Hippocampal formation (tissue), 2 donors: ENCODE measurements at regions not wholly inside any gene's neighbourhood (a gene's known extent, or its start where the extent isn't known, plus 50 kb on each side); places are given as distances from the start of the nearest gene placed in this dataset.

ENCODE experiments used
- DNase-seq, 2 donors: peaks; one replicate each; lab custom pipeline; 2025; lab: John Stamatoyannopoulos, UW

DNA sequence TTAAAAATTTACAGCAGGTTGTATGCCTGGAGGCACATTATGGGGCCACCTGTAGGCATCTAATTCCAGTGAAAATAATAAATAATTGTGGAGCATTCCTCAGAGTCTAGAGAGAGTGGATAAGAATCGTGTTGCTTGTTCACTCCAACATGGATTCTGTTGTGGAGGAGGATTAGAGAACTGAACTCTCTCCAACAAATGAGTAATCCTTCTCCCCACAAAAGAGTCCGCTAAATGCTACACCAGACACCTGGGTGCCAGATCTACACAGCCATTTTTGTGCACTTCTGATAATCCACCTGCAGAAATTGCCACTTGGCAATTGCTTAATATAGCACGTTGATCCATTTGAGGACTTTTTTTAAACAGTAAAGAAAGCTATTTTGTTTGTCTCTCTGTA lies 113.7 kb upstream of the DPYD start:
- DNase-seq, result peak in 1 of 2 donors; percentile 39

DNA sequence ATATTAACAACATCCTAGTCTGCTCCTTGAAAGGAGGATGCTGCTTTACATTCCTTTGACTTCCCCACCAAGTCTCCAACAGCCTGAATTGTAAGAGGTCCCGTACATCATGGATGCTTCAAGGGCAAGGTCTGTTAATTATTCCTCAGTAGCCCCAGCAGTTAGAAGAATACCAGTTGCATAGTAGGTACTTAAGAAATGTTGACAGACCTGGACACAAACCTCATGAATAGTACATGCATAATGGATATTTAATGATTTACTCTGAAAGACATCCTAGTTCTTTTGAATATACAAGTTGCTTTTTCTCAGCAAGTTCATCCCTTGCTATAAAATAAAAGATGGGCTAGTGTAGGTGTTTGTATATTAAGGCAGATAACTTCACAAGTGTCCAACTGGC lies 112.1 kb upstream of the DPYD start:
- DNase-seq, result no peak

DNA sequence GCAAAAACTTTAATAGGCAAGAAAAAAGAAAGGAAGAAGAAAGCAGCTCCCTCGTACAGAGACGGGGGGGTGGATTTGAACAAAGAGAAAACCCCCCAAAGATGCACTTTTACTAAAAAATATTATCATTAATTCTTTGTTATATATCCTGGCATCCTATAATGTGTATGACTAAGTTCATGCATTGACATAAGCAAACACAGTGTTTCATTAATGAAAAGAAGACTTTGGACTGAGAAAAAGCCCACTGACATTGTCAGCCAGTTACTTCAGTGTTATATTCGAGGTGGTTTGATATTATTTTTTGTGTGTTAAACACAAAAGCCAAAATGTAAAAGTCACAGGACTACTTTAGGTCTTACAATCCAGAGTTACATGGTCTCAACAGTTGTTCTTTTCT lies 110.1 kb upstream of the DPYD start:
- no peak for DNase-seq

DNA sequence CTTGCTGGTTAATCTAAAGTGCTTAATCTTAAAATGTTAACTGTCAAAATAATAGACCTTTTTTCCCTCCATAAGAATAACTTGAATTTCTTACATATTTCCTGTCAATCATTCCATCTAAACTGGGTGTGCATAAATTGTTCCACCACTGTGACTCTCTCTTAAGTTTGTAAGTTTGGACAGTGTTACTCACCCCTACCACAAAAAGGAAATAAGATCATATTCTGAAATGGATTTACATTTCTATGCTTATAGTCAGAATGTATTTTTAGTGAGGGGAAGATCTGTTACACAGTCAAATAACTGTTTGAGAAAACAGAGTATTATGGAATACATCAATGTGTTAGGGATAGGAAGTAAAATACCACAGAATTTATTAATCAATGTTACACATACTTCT lies 109.6 kb upstream of the DPYD start:
- DNase-seq, result no peak

DNA sequence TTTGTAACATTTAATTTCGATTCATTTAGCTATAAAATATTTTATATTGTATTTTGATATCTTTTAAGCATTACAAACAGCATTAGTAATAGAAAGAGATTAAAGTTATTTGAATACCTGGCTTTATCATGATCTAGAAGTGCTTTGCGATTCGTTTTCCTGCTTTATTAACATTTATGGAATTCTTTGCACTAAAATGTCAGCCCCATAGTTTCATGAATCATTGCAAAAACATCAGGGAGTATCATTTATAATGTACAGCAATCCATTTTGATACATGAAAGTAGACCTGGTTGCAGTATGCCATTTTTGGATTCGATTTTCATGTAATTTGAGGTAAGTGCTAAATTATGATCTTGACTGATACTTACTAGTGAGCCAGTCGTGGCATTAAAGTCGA lies 108.0 kb upstream of the DPYD start:
- DNase-seq, result no peak

DNA sequence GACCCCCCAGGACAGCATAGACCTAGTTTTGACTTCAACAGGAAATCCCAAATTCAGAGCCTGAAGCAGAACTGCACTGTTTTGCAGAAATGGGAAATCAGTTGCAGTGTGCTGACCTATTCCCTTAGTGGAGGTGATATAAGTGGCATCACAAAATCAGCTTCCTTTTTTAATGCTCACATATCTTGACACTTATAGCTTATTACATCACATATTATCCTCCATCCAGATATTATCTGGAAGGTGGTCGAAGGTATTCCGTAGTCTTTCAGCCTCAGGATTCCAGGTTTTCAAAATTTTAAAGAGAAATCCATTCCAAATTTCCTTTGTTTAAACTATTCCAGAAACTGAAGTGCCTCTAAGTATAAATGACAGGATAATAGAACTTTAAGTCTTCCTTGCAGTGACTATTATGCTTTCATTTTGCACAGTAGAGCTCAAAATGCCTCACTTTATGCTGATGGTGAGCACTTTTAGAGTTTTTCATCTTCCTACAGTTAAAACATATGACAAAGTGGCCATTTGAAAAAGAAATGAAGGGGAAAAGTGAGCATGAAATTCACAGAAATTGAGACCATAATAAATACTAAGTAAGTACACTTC lies 106.4 kb upstream of the DPYD start:
- no peak for DNase-seq

DNA sequence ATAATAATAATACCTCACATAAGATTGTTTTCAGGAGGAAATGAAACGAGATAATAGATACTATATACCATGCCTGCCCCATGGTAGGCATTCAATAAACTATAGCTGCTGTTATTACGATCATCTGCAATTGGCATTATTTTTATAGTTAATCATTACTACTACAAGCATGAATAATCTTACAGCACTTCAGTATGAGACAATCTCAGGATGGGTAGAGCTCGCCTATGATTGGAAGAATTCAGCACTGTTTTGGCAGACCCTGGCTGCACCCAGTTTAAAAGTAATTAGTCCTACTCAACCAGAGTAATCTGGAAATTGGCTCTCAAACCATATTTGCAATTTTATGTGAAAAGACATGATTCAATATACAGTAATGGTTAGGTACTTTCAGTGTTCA lies 105.0 kb upstream of the DPYD start:
- no peak for DNase-seq

DNA sequence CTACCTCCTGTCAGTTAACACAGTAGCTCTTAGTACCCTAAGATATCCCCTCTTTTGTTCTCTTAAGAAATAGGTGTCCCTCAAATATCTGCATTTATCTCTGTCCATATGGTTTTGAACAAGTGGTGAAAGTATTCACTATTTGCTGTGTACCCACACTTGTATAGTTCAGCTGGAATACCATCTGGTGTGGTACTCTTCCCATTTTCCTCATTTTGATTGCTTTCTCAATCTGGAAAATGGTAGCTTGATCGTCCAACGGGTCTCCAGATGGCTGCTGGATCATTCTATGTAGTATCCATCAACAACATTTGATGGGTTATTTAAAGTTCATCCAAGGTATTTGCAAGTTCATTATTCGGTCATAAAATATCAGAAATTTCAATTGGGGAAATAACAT lies 100.3 kb upstream of the DPYD start:
- DNase-seq, result no peak

DNA sequence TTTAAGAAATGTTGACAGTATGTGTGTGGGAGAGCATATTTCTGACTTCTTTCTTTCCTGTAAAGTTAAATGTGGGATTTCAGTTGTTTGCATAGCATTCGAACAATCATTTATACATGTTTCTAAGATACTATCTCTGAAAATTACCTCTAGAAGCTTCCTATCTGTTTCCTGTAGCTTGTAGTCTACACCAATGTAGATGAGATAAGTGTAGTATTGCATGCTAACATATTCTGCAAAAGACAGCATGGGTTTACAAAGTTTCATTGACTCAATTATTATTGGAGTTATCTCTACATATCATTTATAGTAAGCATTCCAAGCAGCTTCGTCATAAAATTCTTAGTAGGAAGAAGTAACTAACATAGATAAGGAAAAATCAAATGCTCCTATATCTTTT lies 98.9 kb upstream of the DPYD start:
- DNase-seq, result no peak

DNA sequence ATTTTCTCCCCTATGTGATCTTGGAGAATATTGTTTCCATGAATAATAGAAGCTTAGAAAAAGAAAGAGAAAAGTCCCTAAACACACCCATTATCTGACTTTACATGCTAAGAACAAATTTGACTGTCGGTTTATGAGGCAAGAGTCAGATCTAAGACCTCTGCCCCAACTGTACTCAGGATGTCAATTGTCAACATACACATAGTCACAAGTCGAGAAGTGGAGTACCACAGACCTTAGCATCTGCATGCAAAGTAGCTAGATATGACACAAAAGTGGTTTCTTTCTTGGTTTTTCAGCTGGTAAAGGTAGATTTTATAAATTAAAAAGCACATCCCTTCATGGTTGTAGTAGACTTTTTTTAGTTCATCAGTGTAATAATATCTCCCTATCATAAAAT lies 97.2 kb upstream of the DPYD start:
- DNase-seq, result no peak

DNA sequence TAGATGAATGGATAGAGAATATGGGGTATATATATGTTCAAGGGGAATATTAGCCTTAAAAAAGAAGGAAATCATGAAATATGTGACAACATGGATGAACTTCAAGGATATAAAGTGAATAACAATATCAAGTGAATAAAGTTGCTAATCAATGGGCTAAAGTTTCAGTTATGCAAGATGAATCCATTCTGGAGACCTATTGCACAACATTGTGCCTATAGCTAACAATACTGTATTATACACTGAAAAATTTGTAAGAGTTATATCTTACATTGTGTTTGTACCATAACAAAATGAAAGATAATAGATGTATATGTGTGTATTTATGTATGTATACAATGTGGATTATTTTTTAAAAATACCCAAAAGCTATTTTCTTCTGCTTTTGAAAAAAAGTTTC lies 96.3 kb upstream of the DPYD start:
- no peak for DNase-seq

DNA sequence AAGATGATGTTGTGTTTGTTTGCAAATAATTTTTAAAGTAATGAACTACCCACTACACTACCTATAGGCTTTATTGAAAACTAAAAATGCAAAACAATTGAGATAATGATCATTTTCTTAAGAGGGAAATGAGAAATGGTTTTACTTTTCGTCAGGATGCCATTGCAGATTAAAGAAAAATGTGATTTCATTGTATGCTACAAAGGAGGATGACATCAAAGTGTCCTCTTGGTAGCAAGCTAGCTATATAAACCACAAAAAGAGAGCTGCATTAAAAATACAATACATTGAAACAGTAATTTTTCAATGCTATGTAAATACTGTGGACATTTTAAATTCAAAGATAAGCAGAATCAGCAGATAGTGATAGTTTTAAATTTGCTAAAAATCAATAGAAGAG lies 87.5 kb upstream of the DPYD start:
- no peak for DNase-seq

DNA sequence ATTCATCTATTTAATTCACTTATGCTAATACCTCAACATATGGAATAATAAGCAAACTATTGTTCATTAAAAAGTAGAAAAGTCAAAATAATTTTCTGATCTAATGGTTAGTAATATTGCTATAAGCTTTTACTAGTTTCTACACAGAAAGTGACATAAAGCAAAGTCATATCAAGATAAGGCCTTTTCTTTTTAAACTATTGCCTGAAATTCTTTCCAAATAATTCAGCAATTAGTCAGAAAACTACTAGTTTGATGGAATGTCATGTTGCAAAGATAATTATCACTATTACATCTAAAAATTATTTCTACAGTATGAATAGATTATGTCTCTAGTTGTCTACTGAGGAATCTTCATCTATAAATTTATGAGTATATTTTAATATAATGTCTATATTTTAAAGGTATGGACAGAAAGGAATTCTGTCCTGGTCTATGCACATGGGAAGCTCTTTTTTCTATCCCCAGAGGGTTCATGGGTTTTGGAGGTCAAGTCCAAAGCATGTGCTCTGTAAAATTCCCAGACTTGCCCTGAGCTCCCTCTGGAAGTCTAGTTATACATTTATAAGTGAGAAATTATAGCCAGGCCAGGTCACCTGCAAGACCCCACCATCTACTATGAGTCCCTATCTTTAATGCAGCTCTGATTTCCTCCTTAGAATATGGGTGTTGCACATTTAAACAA lies 84.6 kb upstream of the DPYD start:
- DNase-seq, result no peak

DNA sequence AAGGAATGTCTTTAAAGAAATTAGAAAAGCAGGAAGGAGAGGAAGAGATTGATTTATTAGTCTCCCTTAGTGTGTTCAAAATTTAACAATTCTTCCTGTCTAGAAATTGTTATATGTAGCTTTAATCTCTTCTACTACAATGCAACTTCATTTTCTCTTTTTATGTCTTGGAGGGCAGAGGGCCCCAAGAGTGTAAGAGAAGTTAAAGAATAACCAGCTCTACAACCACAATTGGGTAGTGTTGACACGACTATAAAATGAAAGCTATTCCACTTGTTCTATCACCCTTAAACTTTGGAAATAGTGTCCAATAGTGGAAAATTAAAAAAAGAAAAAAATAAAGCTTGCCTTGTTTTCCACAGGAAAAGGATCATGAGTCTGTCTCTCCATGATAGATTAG lies 82.6 kb upstream of the DPYD start:
- DNase-seq, result no peak

DNA sequence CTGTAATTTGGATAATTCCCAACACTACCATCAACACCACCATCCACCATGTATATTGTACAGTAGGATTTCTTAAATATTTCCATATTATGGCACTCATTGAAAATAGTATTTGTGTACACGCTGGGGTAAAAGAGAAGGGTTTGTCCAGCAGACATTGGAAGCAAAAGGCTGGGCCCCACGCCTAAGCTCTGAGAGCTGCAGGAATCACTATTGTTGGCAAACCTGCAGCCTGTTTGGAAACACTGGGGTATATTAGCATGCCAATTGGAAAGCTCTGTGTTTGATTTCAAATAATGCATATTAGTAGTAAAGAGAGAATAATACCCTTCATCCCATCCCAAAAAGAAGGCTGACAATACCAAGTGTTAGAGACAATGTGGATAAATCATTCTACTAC lies 81.5 kb upstream of the DPYD start:
- DNase-seq, result no peak

DNA sequence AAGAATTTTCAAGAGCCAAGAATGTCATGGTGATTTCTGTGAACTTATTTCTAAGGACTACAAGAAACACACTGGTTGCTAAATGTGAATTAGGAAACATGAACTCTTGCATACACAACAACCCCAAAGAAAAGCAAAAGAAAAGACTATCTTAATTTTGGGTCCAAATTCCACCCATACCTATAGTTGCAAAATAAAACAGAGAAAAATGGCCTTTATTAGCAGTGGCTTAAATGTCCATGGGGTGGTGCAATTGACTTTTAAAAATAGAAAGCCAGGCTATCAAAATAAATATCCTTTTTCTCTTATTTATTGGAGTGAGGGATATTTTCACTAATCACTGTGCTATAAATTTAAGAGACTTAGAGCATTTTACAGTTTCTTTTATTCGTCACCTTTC lies 80.9 kb upstream of the DPYD start:
- no peak for DNase-seq

DNA sequence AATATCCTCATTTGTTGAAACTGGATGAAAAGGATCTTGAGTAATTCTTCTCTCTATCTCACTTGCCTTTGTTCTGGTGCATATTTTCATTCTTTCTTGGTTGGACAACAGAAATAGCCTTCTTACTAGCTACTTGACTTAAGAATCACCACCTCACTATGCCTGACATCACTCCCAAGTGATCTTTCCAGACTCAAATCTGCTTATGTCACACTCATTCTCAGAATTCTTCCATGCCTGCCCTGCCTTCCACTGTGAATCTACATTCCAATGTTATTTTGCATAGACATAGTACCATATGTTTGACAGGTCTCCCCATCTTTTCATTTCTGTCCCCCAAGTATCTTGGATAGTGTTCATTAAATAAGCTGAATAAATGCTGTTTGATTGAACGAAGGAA lies 78.5 kb upstream of the DPYD start:
- no peak for DNase-seq

DNA sequence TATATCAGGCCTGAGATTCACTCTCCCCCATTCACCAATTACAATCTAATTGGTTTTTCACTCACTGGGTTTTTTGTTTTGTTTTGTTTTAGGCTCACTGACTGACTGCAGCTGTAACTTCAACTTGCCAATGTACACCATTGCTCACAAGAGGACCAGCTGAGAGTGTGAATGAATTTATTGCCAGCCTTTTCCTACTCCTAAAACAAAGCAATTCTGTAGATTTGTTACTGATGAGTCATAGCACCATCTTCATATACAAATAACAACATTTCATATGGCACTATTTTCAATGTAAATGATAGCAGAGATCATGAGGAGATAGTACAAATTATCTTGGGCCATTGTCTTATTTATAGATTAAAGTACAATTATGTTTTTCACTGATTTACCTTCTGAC lies 76.0 kb upstream of the DPYD start:
- no peak for DNase-seq

DNA sequence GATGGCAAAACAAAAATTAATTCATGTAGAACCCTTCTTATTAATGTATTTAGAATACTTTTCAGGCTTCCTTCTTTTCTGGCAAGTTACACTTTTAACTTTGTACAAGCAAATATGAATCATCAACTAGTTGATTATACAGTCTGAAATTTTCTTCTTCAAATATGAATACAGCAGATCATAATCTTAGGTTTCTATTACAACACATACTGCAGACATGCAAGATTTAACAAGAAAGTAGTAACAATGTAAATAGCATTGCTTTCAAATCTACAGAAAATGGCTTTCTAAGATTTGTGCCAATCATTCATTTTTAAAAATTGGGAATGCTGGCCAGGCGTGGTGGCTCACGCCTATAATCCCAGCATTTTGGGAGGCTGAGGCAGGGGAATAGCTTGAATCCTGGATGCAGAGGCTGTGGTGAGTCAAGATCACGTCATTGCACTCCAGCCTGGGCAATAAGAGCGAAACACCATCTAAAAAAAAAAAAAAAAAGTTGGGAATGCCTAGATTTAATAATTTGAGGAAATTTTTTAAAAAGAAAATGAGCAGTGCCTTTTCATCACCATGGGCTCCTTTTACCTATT lies 68.4 kb upstream of the DPYD start:
- no peak for DNase-seq

DNA sequence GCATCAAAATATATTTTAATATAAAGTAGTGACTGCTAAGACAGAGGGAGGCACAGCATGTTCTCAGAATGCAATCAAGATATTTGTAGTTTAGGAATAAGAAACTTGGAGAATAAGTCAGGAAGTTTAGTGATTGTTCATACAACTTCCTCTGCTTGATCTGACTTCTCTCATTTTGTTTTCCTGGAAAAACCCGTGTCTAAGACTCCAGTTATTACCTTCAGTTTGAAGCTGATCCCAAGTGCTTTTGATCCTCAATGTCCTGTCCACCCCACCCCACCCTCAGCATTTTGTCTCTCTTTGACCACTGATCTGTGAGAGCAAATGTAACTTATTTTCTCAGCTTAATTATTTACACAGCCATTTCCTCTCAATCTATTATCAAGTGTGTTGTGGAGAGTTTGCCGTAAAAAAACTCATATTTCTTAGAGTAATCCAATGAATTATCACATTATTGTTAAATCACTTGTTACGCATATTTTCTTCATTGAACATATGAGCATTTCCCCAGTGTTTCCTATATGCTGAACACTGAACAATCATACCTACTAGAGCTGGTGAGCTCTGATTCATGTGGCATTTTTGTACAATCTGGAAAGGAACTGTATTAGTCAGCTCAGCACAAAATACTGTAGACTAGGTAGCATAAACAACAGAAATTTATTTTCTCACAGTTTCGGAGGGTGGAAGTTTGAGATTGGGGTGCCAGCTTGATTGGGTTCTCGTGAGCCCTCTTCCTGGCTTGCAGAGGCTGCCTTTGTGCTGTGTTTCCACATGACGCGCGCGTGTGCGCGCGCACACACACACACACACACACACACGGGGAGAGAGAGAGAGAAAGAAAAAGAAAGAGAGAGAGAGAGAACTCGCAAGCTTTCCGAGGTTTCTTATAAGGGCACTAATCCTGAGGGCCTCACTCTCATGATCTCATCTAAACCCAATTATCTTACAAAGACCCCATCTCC lies 65.5 kb upstream of the DPYD start:
- DNase-seq, result no peak

DNA sequence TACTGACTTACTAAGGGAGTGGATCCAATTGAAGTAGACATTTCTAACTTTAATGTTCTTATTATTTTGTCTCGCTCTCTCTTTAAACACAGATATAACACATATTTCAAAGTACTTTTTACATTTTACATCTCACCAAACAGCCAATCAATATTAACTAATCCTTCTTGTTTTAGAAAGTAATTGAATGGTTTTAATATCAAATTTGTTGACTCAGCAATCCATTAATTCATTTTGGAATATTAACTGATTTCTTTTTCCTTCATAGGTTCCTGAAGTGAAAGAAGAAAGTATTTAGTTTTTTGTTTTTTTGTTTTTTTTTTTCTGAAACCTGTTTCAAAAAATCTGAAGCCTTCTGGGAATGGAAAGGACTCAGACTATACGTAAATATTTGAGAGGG lies 62.3 kb upstream of the DPYD start:
- no peak for DNase-seq

DNA sequence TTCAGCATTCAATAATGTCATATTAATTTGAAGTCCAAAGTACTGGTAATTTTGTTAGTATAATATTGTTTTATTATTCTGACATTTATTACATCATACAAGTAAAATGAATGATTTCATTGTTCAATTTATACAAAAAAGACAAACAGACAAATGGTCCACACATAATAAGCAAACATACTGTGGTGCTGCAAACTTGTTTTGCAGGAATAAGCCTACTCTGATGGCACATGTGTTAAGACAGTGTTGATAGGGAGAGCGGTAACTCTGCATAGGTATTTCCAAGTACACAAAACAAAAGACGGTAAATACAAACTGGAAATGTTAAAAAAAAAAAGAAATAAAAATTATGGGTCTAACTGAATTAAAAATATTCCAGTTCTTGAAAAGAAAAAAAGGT lies 59.7 kb upstream of the DPYD start:
- no peak for DNase-seq

DNA sequence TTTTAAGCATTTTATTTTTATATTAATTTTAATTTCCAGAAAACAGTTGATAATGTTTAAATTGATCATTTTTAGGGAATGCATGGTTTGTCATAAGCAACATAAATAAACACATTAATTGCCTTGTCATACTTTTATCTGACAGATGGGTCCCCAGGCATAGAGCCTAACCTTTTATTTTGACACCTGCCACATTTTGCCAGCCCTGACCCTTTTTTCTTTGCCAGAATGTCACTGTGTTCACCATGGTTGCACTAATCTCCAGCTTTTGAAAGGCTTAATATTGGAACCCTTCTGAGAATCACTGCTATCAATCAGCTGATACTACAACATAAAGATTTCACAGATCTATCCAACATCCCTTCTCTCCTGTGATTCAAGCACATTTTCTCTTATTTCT lies 56.0 kb upstream of the DPYD start:
- DNase-seq, result no peak
